SK-N-SH (cell line): ENCODE measurements at regions not wholly inside any gene's neighbourhood (a gene's known extent, or its start where the extent isn't known, plus 50 kb on each side); places are given as distances from the start of the nearest gene placed in this dataset.

Experiments
- CTCF ChIA-PET: fragments of 300-600, 350-600 bp; formaldehyde crosslinking; extraction: SDS; loops from one replicate; lab custom pipeline; 2021; lab: Yijun Ruan, JAX
- POLR2A ChIA-PET: fragments of 350-600 bp; sonication (Branson Sonifier 250); formaldehyde crosslinking; extraction: SDS; loops from one replicate; lab custom pipeline; 2020; ENCODE audit warnings: antibody characterized with exemption, inconsistent platforms; lab: Yijun Ruan, JAX
- DNase-seq: peaks from one replicate; pipeline ENCODE4 v3.0.0; 2012
- H2AFZ ChIP-seq: fragments of 200-600 bp; sonication (generic); 2 replicates; pipeline ENCODE4 v1.8.1; 2016; ENCODE audit warnings: antibody characterized with exemption, mild to moderate bottlenecking, low read depth
- H3F3A ChIP-seq: fragments of 200-600 bp; sonication (generic); replicated peaks from 2 replicates; pipeline ENCODE3; 2016; ENCODE audit warnings: antibody characterized with exemption, mild to moderate bottlenecking; ENCODE audit not compliant: insufficient read depth
- H3K27ac ChIP-seq, 2 experiments: fragments of 200-500 bp in 1 of 2; fragments of 200-600 bp in 1 of 2; sonication (Bioruptor generic) in 1 of 2; sonication (generic), shearing (Covaris generic) in 1 of 2; 2 replicates each; pipeline versions ENCODE4 v1.5.1 to v1.6.1; 2014 to 2016; ENCODE audit warnings: low read depth in 2 of 2, inconsistent platforms in 1 of 2, low read length in 1 of 2, mild to moderate bottlenecking in 1 of 2, mixed read lengths in 1 of 2
- H3K27me3 ChIP-seq: fragments of 200-600 bp; sonication (generic), shearing (Covaris generic); 2 replicates; pipeline ENCODE4 v1.6.1; 2016; ENCODE audit warnings: mixed run types; ENCODE audit not compliant: insufficient read depth
- H3K36me3 ChIP-seq, 2 experiments: fragments of 200-500 bp in 1 of 2; fragments of 200-600 bp in 1 of 2; sonication (Bioruptor generic) in 1 of 2; sonication (generic) in 1 of 2; replicated peaks in 1 of 2; 2 replicates each; pipeline versions ENCODE3 to v1.5.1; 2014 to 2016; ENCODE audit warnings: low read length in 1 of 2, mild to moderate bottlenecking in 1 of 2; ENCODE audit not compliant: insufficient read depth in 2 of 2, control insufficient read depth in 1 of 2
- H3K4me1 ChIP-seq, 2 experiments: fragments of 200-500 bp in 1 of 2; fragments of 200-600 bp in 1 of 2; sonication (Bioruptor generic) in 1 of 2; sonication (generic), shearing (Covaris generic) in 1 of 2; 2 replicates each; pipeline versions ENCODE4 v1.5.1 to v1.6.1; 2014 to 2016; ENCODE audit warnings: low read depth in 1 of 2, low read length in 1 of 2, mixed run types in 1 of 2; ENCODE audit not compliant: insufficient read depth in 2 of 2, control insufficient read depth in 1 of 2
- H3K4me2 ChIP-seq: fragments of 200-600 bp; sonication (generic), shearing (Covaris generic); 2 replicates; pipeline ENCODE4 v1.6.1; 2017; ENCODE audit warnings: mixed run types
- H3K4me3 ChIP-seq, 2 experiments: fragments of 200-500 bp in 1 of 2; fragments of 200-600 bp in 1 of 2; sonication (Bioruptor generic) in 1 of 2; sonication (generic), shearing (Covaris generic) in 1 of 2; 2 replicates each; pipeline versions ENCODE4 v1.5.1 to v1.8.1; 2014 to 2016; ENCODE audit warnings: low read depth in 2 of 2, inconsistent platforms in 1 of 2, low read length in 1 of 2, mild to moderate bottlenecking in 1 of 2, mixed read lengths in 1 of 2, moderate library complexity in 1 of 2
- H3K79me2 ChIP-seq: fragments of 200-600 bp; sonication (generic); 2 replicates; pipeline ENCODE4 v1.8.1; 2017; ENCODE audit warnings: mild to moderate bottlenecking; ENCODE audit not compliant: insufficient read depth
- H3K9ac ChIP-seq: fragments of 200-600 bp; sonication (generic); 2 replicates; pipeline ENCODE4 v1.6.1; 2017; ENCODE audit warnings: mixed run types
- H3K9me2 ChIP-seq: fragments of 200-600 bp; sonication (generic); 2 replicates; pipeline ENCODE4 v1.6.1; 2017; ENCODE audit warnings: mixed run types
- H3K9me3 ChIP-seq: fragments of 200-600 bp; sonication (generic); 2 replicates; pipeline ENCODE4 v1.6.1; 2017; ENCODE audit warnings: mixed run types, mild to moderate bottlenecking, moderate library complexity
- H4K20me1 ChIP-seq: fragments of 200-600 bp; sonication (generic); 2 replicates; pipeline ENCODE4 v1.6.1; 2017; ENCODE audit warnings: mild to moderate bottlenecking, mixed run types; ENCODE audit not compliant: insufficient read depth
- CTCF ChIP-seq: fragments of 200-600 bp; sonication (generic); IDR thresholded peaks from 2 replicates; pipeline ENCODE4 v1.6.1; 2017; ENCODE audit warnings: antibody characterized with exemption, mild to moderate bottlenecking, moderate library complexity
- EP300 ChIP-seq, 2 experiments: IDR thresholded peaks; 2 replicates each; pipeline versions ENCODE4 v1.4.0 to v1.6.1; 2012; ENCODE audit warnings: borderline replicate concordance in 1 of 2, low read depth in 1 of 2, low read length in 1 of 2
- EZH2phosphoT487 ChIP-seq: fragments of 200-600 bp; sonication (generic); IDR thresholded peaks from 2 replicates; pipeline ENCODE4 v1.6.1; 2017; ENCODE audit warnings: low read depth, mixed run types, mild to moderate bottlenecking, antibody characterized with exemption, moderate library complexity, borderline replicate concordance
- FOXM1 ChIP-seq: IDR thresholded peaks from 2 replicates; pipeline ENCODE4 v1.4.0; 2012; ENCODE audit warnings: low read depth, mild to moderate bottlenecking
- GABPA ChIP-seq: IDR thresholded peaks from 2 replicates; pipeline ENCODE4 v1.4.0; 2012; ENCODE audit warnings: low read depth, mild to moderate bottlenecking
- JUND ChIP-seq: IDR thresholded peaks from 2 replicates; pipeline ENCODE4 v1.4.0; 2012
- MAX ChIP-seq: IDR thresholded peaks from 2 replicates; pipeline ENCODE4 v1.4.0; 2012; ENCODE audit warnings: low read depth
- NFIC ChIP-seq: IDR thresholded peaks from 2 replicates; pipeline ENCODE4 v1.4.0; 2012; ENCODE audit warnings: borderline replicate concordance
- PBX3 ChIP-seq: IDR thresholded peaks from 2 replicates; pipeline ENCODE4; 2012
- RFX5 ChIP-seq: IDR thresholded peaks from 2 replicates; pipeline ENCODE4 v1.6.1; 2012; ENCODE audit warnings: mild to moderate bottlenecking, improper control_type of control experiment, low read length
- SIN3A ChIP-seq: IDR thresholded peaks from 2 replicates; pipeline ENCODE4 v1.6.1; 2012; ENCODE audit warnings: low read depth, mild to moderate bottlenecking, low read length, moderate library complexity, borderline replicate concordance
- SMC3 ChIP-seq: IDR thresholded peaks from 2 replicates; pipeline ENCODE4 v1.6.1; 2012; ENCODE audit warnings: low read depth, low read length, improper control_type of control experiment
- USF1 ChIP-seq: IDR thresholded peaks from 2 replicates; pipeline ENCODE4 v1.4.0; 2012; ENCODE audit warnings: low read depth, borderline replicate concordance
- USF2 ChIP-seq: fragments of 150-350 bp; IDR thresholded peaks from 2 replicates; pipeline ENCODE4 v1.6.1; 2017; ENCODE audit warnings: antibody characterized with exemption, low read length, low read depth, borderline replicate concordance
- WGBS: methylation state at CpG from one replicate; pipeline ENCODE4 v1.1.6; 2017; ENCODE audit warnings: low lambda C conversion rate; 5-methylcytosine and 5-hydroxymethylcytosine counted together

GRCh38 chr17:71149607-71150006 lies 971.2 kb upstream of the SOX9 start:
- CTCF ChIA-PET = interaction anchor here (1.0 to 1.6 kb wide), 3 partner anchors 8 to 252 kb away, joined by 3 to 4 read pairs (median 3); no protein-coding TSS in a partner anchor
- POLR2A ChIA-PET = no interaction called here
- Histone ChIP-seq H3K4me2 (no peak overlapping the region), H3K27ac (no peak overlapping the region), H2AFZ (no peak overlapping the region), H3K36me3 (no peaks in the 10 kb centered on the region), H3K79me2 (no peaks in the 10 kb centered on the region), H3K9ac (no peak overlapping the region), H3K9me2 (no peaks in the 10 kb centered on the region), H3F3A (no peaks in the 10 kb centered on the region), H3K9me3 (no peaks in the 10 kb centered on the region), H4K20me1 (no peaks in the 10 kb centered on the region), H3K27me3 (no peaks in the 10 kb centered on the region), H3K4me1 (no peaks in the 10 kb centered on the region), H3K4me3 (no peak overlapping the region)
- DNase-seq = no peak
- no peak for TF ChIP-seq RFX5
- TF ChIP-seq USF1 = no peak
- TF ChIP-seq GABPA = no peak
- TF ChIP-seq MAX = no peak
- no peak for TF ChIP-seq FOXM1
- no peak for TF ChIP-seq EZH2phosphoT487
- no peak for TF ChIP-seq NFIC
- no peak for TF ChIP-seq USF2
- no peak for TF ChIP-seq SIN3A
- TF ChIP-seq EP300 (IDR thresholded peaks at IDR 0.05; ENCODE audit: borderline replicate concordance in 1 of 2, low read depth in 1 of 2, low read length in 1 of 2) = no peak
- no peak for TF ChIP-seq CTCF
- no peak for TF ChIP-seq JUND
- no peak for TF ChIP-seq PBX3
- no peak for TF ChIP-seq SMC3
- 85% methylated on average over 3 of the region's 3 CpGs for WGBS
